ENCODE measurements at regions not wholly inside any gene's neighbourhood (a gene's known extent, or its start where the extent isn't known, plus 50 kb on each side); places are given as distances from the start of the nearest gene placed in this dataset.

- CTCF ChIA-PET = no interaction called here
- TF ChIP-seq CTCF (IDR thresholded peaks at IDR 0.05) = no peak
- ATAC-seq (no peak), DNase-seq (no peak)
- POLR2A ChIA-PET = no interaction called here
- intact Hi-C loops (cut with micrococcal nuclease) = no loop called here
- Mint-ChIP-seq H3K36me3 (ENCODE audit: low read depth) (no peaks in the 10 kb centered on the region), H3K4me3 (no peak overlapping the region), H3K9me3 (no peaks in the 10 kb centered on the region), H3K27me3 (no peaks in the 10 kb centered on the region), H3K4me1 (ENCODE audit: low read depth) (no peaks in the 10 kb centered on the region), H3K27ac (no peak overlapping the region)
These were observed 718.6 kb downstream of the DACH1 start for GRCh38 chr13:71148396-71148795.

GRCh38 chr13:71144883-71145282 lies 722.1 kb downstream of the DACH1 start:
- Mint-ChIP-seq H3K4me3 (no peak overlapping the region), H3K36me3 (ENCODE audit: low read depth) (no peaks in the 10 kb centered on the region), H3K4me1 (ENCODE audit: low read depth) (no peaks in the 10 kb centered on the region), H3K9me3 (no peaks in the 10 kb centered on the region), H3K27ac (no peak overlapping the region), H3K27me3 (no peaks in the 10 kb centered on the region)
- ATAC-seq (no peak), DNase-seq (no peak)
- ChIA-PET CTCF (no interaction called here), POLR2A (no interaction called here)
- intact Hi-C loops (cut with micrococcal nuclease) = no loop called here
- TF ChIP-seq CTCF (IDR thresholded peaks at IDR 0.05) = no peak

- intact Hi-C loops (cut with micrococcal nuclease) = no loop called here
- H3K27ac Mint-ChIP-seq = no peak overlapping the region
- no peaks in the 10 kb centered on the region for H3K27me3 Mint-ChIP-seq
- ChIA-PET CTCF (no interaction called here), POLR2A (no interaction called here)
- no peak for ATAC-seq
- H3K9me3 Mint-ChIP-seq = no peaks in the 10 kb centered on the region
- H3K36me3 Mint-ChIP-seq (ENCODE audit: low read depth) = no peaks in the 10 kb centered on the region
- H3K4me1 Mint-ChIP-seq (ENCODE audit: low read depth) = no peaks in the 10 kb centered on the region
- DNase-seq = no peak
- H3K4me3 Mint-ChIP-seq = no peak overlapping the region
- no peak for TF ChIP-seq CTCF (IDR thresholded peaks at IDR 0.05)
These were observed 729.9 kb downstream of the DACH1 start for GRCh38 chr13:71137101-71137500.

GRCh38 chr13:71124230-71124629 lies 742.8 kb downstream of the DACH1 start:
- Mint-ChIP-seq H3K36me3 (ENCODE audit: low read depth) (no peaks in the 10 kb centered on the region), H3K27me3 (no peaks in the 10 kb centered on the region), H3K9me3 (peaks cover 2% of the 10 kb centered on the region), H3K4me3 (no peak overlapping the region), H3K4me1 (ENCODE audit: low read depth) (no peaks in the 10 kb centered on the region), H3K27ac (no peak overlapping the region)
- intact Hi-C loops (cut with micrococcal nuclease) = no loop called here
- ChIA-PET CTCF (no interaction called here), POLR2A (no interaction called here)
- TF ChIP-seq CTCF (IDR thresholded peaks at IDR 0.05) = no peak
- DNase-seq (no peak), ATAC-seq (no peak)

GRCh38 chr13:71118779-71119364 lies 748.1 kb downstream of the DACH1 start:
- H3K27ac Mint-ChIP-seq = no peak overlapping the region
- no peaks in the 10 kb centered on the region for H3K36me3 Mint-ChIP-seq (ENCODE audit: low read depth)
- DNase-seq (no peak), ATAC-seq (no peak)
- H3K4me3 Mint-ChIP-seq = no peak overlapping the region
- TF ChIP-seq CTCF (IDR thresholded peaks at IDR 0.05) = no peak
- no peaks in the 10 kb centered on the region for H3K4me1 Mint-ChIP-seq (ENCODE audit: low read depth)
- CTCF ChIA-PET = no interaction called here
- intact Hi-C loops (cut with micrococcal nuclease) = no loop called here
- POLR2A ChIA-PET = no interaction called here
- H3K9me3 Mint-ChIP-seq = peaks cover 4% of the 10 kb centered on the region
- H3K27me3 Mint-ChIP-seq = no peaks in the 10 kb centered on the region

All from activated CD8-positive, alpha-beta T cell treated with anti-CD3 and anti-CD28 coated beads for 36 hours (primary cell).